HG03342 (cell line): ENCODE measurements at regions not wholly inside any gene's neighbourhood (a gene's known extent, or its start where the extent isn't known, plus 50 kb on each side); places are given as distances from the start of the nearest gene placed in this dataset.

ENCODE experiments used
- ATAC-seq: cut with Tn5 transposase; IDR thresholded peaks from one replicate; pipeline ENCODE4 v1.9.1; 2021; ENCODE audit warnings: mild to moderate bottlenecking, moderate library complexity; ENCODE audit not compliant: unreplicated experiment

- ATAC-seq, result no peak
Observed at GRCh38 chr3:182435860-182436259, 357.4 kb upstream of the ATP11B start.

- ATAC-seq, result no peak
Observed at GRCh38 chr3:182436547-182436946, 356.8 kb upstream of the ATP11B start.

- no peak for ATAC-seq
Observed at GRCh38 chr3:182438398-182438797, 354.9 kb upstream of the ATP11B start.

GRCh38 chr3:182440101-182440500 is 353.2 kb upstream of the ATP11B start:
- no peak for ATAC-seq

- no peak for ATAC-seq
Observed at GRCh38 chr3:182445576-182445975, 347.7 kb upstream of the ATP11B start.

GRCh38 chr3:182450942-182451787 is 342.1 kb upstream of the ATP11B start:
- ATAC-seq, result no peak

GRCh38 chr3:182451871-182452270 is 341.4 kb upstream of the ATP11B start:
- ATAC-seq, result no peak

GRCh38 chr3:182455011-182455410 is 338.3 kb upstream of the ATP11B start:
- ATAC-seq, result no peak

GRCh38 chr3:182460303-182460702 is 333.0 kb upstream of the ATP11B start:
- no peak for ATAC-seq

- no peak for ATAC-seq
Observed at GRCh38 chr3:182462152-182462551, 331.2 kb upstream of the ATP11B start.

GRCh38 chr3:182464513-182465145 is 328.7 kb upstream of the ATP11B start:
- ATAC-seq, result no peak

GRCh38 chr3:182465301-182466185 is 327.8 kb upstream of the ATP11B start:
- ATAC-seq, result no peak

GRCh38 chr3:182469086-182469485 is 324.2 kb upstream of the ATP11B start:
- no peak for ATAC-seq

GRCh38 chr3:182470187-182470586 is 323.1 kb upstream of the ATP11B start:
- no peak for ATAC-seq

- no peak for ATAC-seq
Observed at GRCh38 chr3:182473191-182473710, 320.1 kb upstream of the ATP11B start.

GRCh38 chr3:182478369-182478768 is 314.9 kb upstream of the ATP11B start:
- no peak for ATAC-seq

GRCh38 chr3:182479419-182480336 is 313.6 kb upstream of the ATP11B start:
- ATAC-seq, result no peak

GRCh38 chr3:182482705-182483104 is 310.6 kb upstream of the ATP11B start:
- no peak for ATAC-seq

- ATAC-seq, result no peak
Observed at GRCh38 chr3:182484682-182485081, 308.6 kb upstream of the ATP11B start.

GRCh38 chr3:182485301-182485700 is 308.0 kb upstream of the ATP11B start:
- ATAC-seq, result no peak
